GM19043 (cell line): ENCODE measurements at regions not wholly inside any gene's neighbourhood (a gene's known extent, or its start where the extent isn't known, plus 50 kb on each side); places are given as distances from the start of the nearest gene placed in this dataset.
A peak's percentile ranks its signal among the peaks of the same experiment; 100 is the strongest.

Experiments used
- ATAC-seq: cut with Tn5 transposase; IDR thresholded peaks from one replicate; pipeline ENCODE4 v1.9.1; 2021; ENCODE audit warnings: low read depth; ENCODE audit not compliant: unreplicated experiment

GRCh38 chr11:86122773-86123172 lies 53.9 kb upstream of the PICALM start:
- ATAC-seq: no peak

- ATAC-seq: peak; percentile 37
These were observed 51.9 kb upstream of the PICALM start for GRCh38 chr11:86120807-86121206.

GRCh38 chr11:86119906-86120305 lies 51.0 kb upstream of the PICALM start:
- no peak for ATAC-seq

DNA sequence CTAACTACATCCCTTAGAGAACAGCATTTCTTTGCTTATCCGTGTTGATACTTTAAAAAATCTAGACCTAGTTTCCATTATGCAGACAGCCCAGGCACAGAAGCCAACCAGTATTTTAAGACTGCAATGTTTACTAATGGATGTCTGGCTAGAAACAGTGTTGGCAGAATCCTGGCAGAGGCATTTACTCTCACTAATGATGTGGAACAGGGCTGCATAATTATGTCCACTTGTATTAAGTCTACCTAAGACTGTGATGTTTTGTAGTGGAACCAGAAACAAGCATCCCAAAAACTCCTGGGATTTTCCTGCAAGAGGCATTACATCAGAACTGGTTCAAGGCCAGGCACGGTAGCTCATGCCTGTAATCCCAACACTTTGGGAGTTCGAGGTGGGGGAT lies 50.2 kb upstream of the PICALM start:
- no peak for ATAC-seq
